ENCODE measurements at regions not wholly inside any gene's neighbourhood (a gene's known extent, or its start where the extent isn't known, plus 50 kb on each side); places are given as distances from the start of the nearest gene placed in this dataset.

GRCh38 chr13:85528491-85529217, 270.6 kb downstream of the SLITRK6 start:
- no peaks in the 10 kb centered on the region for H3K9me3 ChIP-seq
- intact Hi-C loops (cut with DNase I; ENCODE audit: low total_unique reads): no loop called here
- H3K36me3 ChIP-seq: no peaks in the 10 kb centered on the region
- DNase-seq (ENCODE audit: low spot score in 2 of 2): no peak
- TF ChIP-seq CTCF (IDR thresholded peaks at IDR 0.05) (no peak), POLR2A (IDR thresholded peaks at IDR 0.05) (no peak), POLR2AphosphoS5 (IDR thresholded peaks at IDR 0.05) (no peak)
- H3K4me3 ChIP-seq: no peak overlapping the region
- no peaks in the 10 kb centered on the region for H3K4me1 ChIP-seq
- peak overlapping the region in 1 of 2 donors; percentile 0 for H3K27ac ChIP-seq
- H3K27me3 ChIP-seq: no peaks in the 10 kb centered on the region

- TF ChIP-seq CTCF (IDR thresholded peaks at IDR 0.05): no peak
- no peak for TF ChIP-seq POLR2A (IDR thresholded peaks at IDR 0.05)
- no peak for TF ChIP-seq POLR2AphosphoS5 (IDR thresholded peaks at IDR 0.05)
- intact Hi-C loops (cut with DNase I; ENCODE audit: low total_unique reads): no loop called here
- Histone ChIP-seq H3K4me3 (no peak overlapping the region), H3K27ac (no peak overlapping the region), H3K36me3 (no peaks in the 10 kb centered on the region), H3K27me3 (no peaks in the 10 kb centered on the region), H3K9me3 (no peaks in the 10 kb centered on the region), H3K4me1 (no peaks in the 10 kb centered on the region)
- DNase-seq (ENCODE audit: low spot score in 2 of 2): no peak
Measured at GRCh38 chr13:85527316-85527715, 271.9 kb downstream of the SLITRK6 start.

GRCh38 chr13:85525411-85525810, 273.8 kb downstream of the SLITRK6 start:
- Histone ChIP-seq H3K36me3 (no peaks in the 10 kb centered on the region), H3K4me3 (no peak overlapping the region), H3K4me1 (no peaks in the 10 kb centered on the region), H3K9me3 (no peaks in the 10 kb centered on the region), H3K27ac (no peak overlapping the region), H3K27me3 (no peaks in the 10 kb centered on the region)
- DNase-seq (ENCODE audit: low spot score in 2 of 2): no peak
- intact Hi-C loops (cut with DNase I; ENCODE audit: low total_unique reads): no loop called here
- TF ChIP-seq POLR2AphosphoS5 (IDR thresholded peaks at IDR 0.05) (no peak), POLR2A (IDR thresholded peaks at IDR 0.05) (no peak), CTCF (IDR thresholded peaks at IDR 0.05) (no peak)

GRCh38 chr13:85521657-85522056, 277.6 kb downstream of the SLITRK6 start:
- no peaks in the 10 kb centered on the region for H3K36me3 ChIP-seq
- H3K9me3 ChIP-seq: no peaks in the 10 kb centered on the region
- no peak overlapping the region for H3K27ac ChIP-seq
- TF ChIP-seq POLR2A (IDR thresholded peaks at IDR 0.05) (no peak), POLR2AphosphoS5 (IDR thresholded peaks at IDR 0.05) (no peak), CTCF (IDR thresholded peaks at IDR 0.05) (no peak)
- no peaks in the 10 kb centered on the region for H3K4me1 ChIP-seq
- DNase-seq (ENCODE audit: low spot score in 2 of 2): no peak
- intact Hi-C loops (cut with DNase I; ENCODE audit: low total_unique reads): no loop called here
- no peaks in the 10 kb centered on the region for H3K27me3 ChIP-seq
- H3K4me3 ChIP-seq: no peak overlapping the region

- no peak for TF ChIP-seq POLR2A (IDR thresholded peaks at IDR 0.05)
- no peak for TF ChIP-seq POLR2AphosphoS5 (IDR thresholded peaks at IDR 0.05)
- TF ChIP-seq CTCF (IDR thresholded peaks at IDR 0.05): no peak
- H3K4me3 ChIP-seq: no peak overlapping the region
- H3K27ac ChIP-seq: peak overlapping the region in 1 of 2 donors; percentile 54
- DNase-seq (ENCODE audit: low spot score in 2 of 2): no peak
- H3K36me3 ChIP-seq: no peaks in the 10 kb centered on the region
- no peaks in the 10 kb centered on the region for H3K27me3 ChIP-seq
- intact Hi-C loops (cut with DNase I; ENCODE audit: low total_unique reads): no loop called here
- H3K4me1 ChIP-seq: no peaks in the 10 kb centered on the region
- no peaks in the 10 kb centered on the region for H3K9me3 ChIP-seq
Measured at GRCh38 chr13:85520445-85520844, 278.8 kb downstream of the SLITRK6 start.

Data from breast epithelium (tissue), 4 donors.